NB4 (cell line): ENCODE measurements at regions not wholly inside any gene's neighbourhood (a gene's known extent, or its start where the extent isn't known, plus 50 kb on each side); places are given as distances from the start of the nearest gene placed in this dataset.

Source experiments
- CTCF ChIP-seq: IDR thresholded peaks from one replicate; pipeline ENCODE4 v1.5.1; 2012; ENCODE audit warnings: low read depth, low read length
- POLR2A ChIP-seq: IDR thresholded peaks from 2 replicates; pipeline ENCODE4 v1.6.1; 2011; ENCODE audit warnings: mild to moderate bottlenecking; ENCODE audit not compliant: insufficient read length; ENCODE audit errors: extremely low read depth

GRCh38 chr20:52060794-52061714 is 130.5 kb downstream of the ZFP64 start:
- no peak for TF ChIP-seq CTCF
- TF ChIP-seq POLR2A = no peak
